ENCODE measurements at regions not wholly inside any gene's neighbourhood (a gene's known extent, or its start where the extent isn't known, plus 50 kb on each side); places are given as distances from the start of the nearest gene placed in this dataset.

DNA sequence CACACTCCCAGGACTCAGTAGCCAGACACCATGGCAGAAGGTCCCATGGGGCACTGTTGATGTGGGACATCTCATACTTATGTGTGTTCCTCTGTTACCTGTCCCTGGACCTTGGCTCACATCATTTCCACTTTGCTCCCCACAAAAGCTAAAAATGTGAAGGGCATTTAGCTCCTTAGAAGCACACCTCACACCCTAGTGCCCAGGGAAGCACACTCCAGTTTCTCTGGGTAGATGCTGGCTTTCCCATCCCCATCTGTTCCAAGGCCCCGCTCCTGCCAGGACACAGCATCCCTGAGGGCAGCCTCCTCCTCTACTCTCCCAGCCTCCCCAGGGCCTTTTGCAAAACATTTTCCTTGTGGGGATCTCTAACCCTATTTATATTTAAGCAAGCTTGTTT is 572.4 kb upstream of the MGMT start:
- no peak overlapping the region for H3K4me3 ChIP-seq (ENCODE audit: low read depth, low read length)
- no peak for TF ChIP-seq CTCF (IDR thresholded peaks at IDR 0.05; ENCODE audit: insufficient read depth, low read length)
- DNase-seq (ENCODE audit: low read depth) = no peak

GRCh38 chr10:128895473-128895872 is 571.6 kb upstream of the MGMT start:
- no peak for DNase-seq (ENCODE audit: low read depth)
- TF ChIP-seq CTCF (IDR thresholded peaks at IDR 0.05; ENCODE audit: insufficient read depth, low read length) = no peak
- no peak overlapping the region for H3K4me3 ChIP-seq (ENCODE audit: low read depth, low read length)

GRCh38 chr10:128896116-128896795 is 570.8 kb upstream of the MGMT start:
- no peak for DNase-seq (ENCODE audit: low read depth)
- TF ChIP-seq CTCF (IDR thresholded peaks at IDR 0.05; ENCODE audit: insufficient read depth, low read length) = no peak
- H3K4me3 ChIP-seq (ENCODE audit: low read depth, low read length) = no peak overlapping the region

GRCh38 chr10:128896963-128897362 is 570.1 kb upstream of the MGMT start:
- H3K4me3 ChIP-seq (ENCODE audit: low read depth, low read length) = no peak overlapping the region
- TF ChIP-seq CTCF (IDR thresholded peaks at IDR 0.05; ENCODE audit: insufficient read depth, low read length) = no peak
- DNase-seq (ENCODE audit: low read depth) = no peak

DNA sequence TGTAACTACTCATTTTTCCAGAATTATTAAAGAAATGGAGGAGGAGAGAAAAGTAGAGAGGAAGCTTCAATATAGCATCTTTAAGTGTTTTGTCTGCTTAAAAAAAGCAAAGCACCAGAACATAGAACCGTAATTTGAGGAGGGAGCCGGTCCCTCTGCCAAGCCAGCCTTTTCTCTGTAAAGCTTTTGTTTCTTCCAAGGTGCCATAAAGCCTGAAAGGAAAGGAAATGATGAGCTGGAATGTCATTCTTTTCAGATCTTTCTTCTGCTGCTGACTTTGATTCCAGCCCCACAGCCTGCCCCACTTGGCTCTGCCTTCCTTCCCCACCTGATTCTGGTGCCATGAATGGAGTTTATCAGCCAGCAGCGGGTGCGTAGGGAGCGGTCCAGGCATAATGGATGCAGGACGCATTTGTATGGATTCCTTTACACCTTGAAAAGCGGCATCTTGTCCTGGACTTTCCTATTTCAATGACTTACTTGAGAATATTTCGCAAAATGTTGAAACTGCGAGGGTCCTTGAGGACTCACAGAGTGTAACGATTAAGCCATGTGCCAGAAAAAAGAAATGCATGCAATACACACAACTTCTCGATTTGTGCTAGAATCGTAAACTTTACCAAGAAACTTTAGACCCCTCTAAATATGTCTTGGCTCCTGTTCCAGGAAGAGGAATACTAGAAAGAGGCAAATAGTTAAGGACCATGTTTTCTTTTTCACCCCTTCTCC is 569.5 kb upstream of the MGMT start:
- TF ChIP-seq CTCF (IDR thresholded peaks at IDR 0.05; ENCODE audit: insufficient read depth, low read length) = no peak
- no peak overlapping the region for H3K4me3 ChIP-seq (ENCODE audit: low read depth, low read length)
- DNase-seq (ENCODE audit: low read depth) = no peak

- H3K4me3 ChIP-seq (ENCODE audit: low read depth, low read length) = no peak overlapping the region
- no peak for TF ChIP-seq CTCF (IDR thresholded peaks at IDR 0.05; ENCODE audit: insufficient read depth, low read length)
- no peak for DNase-seq (ENCODE audit: low read depth)
Observed at GRCh38 chr10:128898133-128898915, 568.7 kb upstream of the MGMT start.

Data from fibroblast of the aortic adventitia (primary cell).